Kidney tubule cell (primary cell): ENCODE measurements at regions not wholly inside any gene's neighbourhood (a gene's known extent, or its start where the extent isn't known, plus 50 kb on each side); places are given as distances from the start of the nearest gene placed in this dataset.

Source experiments
- DNase-seq: peaks from one replicate; pipeline ENCODE4 v3.0.0-alpha.2; 2018; ENCODE audit warnings: low spot score

DNA sequence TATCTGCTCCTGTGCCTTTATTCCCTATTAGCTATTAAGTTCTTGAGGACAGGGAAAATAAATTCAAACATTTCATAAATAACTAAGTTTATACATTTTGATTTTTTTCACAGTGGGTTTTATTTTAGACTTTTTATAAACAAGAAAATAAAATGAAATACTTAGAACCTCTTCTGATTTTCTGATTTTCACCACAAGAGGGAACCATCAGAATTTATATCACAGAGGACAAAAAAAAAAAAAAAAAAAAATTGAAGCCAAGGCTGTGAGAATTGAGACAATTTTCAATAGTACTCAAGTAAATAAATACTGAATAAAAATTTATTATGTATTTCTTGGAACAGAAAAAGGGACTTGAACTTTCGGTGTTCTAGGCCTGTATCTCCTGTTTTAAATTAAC, 288.1 kb downstream of the SH3BGRL start:
- DNase-seq, result no peak

DNA sequence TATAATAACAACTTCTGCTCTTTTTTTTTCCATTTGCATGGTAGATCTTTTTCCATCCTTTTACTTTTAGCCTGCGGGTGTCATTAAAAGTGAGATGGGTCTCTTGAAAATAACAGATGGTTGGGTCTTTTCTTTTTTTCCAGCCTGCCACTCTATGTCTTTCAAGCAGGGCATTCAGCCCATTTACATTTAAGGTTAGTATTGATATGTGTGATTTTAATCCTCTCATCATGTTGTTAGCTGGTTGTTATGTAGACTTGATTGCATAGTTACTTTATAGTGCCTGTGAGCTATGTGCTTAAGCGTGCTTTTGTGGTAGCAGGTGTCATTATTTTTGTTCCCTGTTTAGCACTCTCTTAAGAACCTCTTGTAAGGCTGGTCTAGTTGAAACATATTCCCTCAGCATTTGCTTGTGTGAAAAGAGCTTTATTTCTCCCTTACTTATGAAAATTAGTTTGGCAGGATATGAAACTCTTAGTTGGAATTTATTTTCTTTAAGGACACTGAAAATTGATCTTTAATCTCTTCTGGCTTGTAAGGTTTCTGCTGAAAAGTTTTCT, 326.1 kb downstream of the SH3BGRL start:
- no peak for DNase-seq

DNA sequence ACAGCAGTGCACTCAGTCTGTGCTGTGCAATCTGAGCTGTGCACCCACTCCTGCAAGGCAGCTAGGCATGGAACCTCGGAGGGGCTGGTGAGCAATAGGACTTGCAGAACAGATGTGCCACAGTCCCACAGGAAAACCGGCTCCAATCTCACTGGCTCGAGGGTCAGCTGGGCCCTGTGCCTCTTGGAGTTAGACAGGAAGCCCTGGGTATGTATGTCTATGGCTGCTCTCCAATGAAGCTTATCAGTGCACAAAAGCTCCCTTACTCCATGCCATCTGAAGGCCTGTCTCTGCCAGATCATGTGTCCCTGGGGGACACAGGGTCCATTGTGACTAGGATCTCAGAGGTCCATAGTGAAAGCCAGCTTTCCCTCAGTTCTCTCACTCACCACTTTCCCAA, 335.8 kb downstream of the SH3BGRL start:
- DNase-seq, result no peak

DNA sequence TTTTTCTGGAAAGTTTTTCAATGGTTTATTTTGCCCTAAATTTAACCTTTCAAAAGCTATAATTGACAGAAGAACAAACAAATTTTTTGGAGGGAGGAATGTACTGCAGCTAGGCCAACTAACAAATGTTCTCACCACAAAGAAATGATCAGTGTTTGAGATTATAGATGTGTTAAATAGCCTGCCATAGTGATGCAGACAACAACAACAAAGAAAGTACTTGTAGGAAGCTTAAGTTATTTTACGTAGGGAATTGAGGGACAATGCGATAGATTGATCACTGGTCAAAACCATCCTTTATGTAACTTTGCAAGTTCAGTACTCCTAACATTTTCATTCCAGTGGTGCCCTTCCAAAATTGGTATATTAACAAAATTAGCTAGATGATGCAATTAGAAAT, 340.4 kb downstream of the SH3BGRL start:
- DNase-seq, result no peak

DNA sequence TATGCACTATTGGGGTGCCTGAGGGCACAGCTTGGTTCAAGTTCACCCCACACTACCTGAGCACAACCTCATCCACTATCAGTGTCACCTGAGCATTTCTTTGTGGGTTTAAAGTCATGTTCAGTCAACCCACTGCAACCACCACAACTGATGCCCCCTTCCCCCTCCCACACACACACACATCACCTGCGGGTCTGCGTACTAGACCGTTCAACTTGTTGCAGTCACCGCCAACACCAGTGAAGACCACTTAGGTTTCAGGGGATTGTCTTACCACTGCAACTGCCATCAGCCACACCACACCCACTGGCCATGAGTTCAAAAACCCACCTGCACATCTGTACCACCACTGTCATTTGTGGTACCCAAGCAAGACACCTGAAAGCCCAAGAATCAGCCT, 355.0 kb downstream of the SH3BGRL start:
- no peak for DNase-seq

DNA sequence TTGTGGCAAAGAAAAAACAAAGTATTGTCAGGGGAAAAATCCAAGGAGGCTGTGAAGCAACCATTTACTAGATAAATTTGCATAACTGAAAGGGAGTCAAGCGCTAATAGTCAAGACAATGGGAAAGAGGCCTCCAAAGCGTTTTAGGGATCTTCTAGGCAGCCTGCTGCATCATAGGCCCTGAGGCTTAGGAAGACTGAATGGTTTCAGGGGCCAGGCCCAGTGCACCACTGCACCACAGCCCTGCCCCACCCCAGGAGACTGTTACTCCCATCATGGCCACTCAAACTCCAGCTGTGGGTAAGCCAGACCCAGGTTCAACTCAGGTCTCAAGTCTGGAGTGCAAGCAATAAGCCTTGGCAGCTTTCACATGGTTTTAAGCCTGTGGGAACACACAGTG, 362.9 kb downstream of the SH3BGRL start:
- DNase-seq, result no peak

DNA sequence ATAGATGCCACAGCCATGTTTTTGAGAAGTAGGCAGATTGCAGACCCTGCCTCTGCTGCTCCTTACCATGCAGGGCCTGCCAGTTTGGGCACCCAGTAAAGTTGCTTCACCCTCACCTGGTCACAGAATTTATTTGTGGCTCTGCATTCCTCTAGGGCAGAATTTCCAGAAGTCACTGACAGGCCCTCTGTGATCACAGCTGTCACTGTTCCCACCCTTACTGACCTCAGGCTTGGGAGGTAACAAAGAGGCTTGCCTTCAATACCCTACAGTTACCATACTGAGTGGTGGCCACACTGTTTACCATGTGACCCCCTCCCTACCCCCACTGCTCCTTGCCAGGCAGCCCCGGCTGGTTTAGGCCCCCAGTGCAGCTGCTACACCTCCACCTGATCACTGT, 375.1 kb downstream of the SH3BGRL start:
- DNase-seq, result no peak

DNA sequence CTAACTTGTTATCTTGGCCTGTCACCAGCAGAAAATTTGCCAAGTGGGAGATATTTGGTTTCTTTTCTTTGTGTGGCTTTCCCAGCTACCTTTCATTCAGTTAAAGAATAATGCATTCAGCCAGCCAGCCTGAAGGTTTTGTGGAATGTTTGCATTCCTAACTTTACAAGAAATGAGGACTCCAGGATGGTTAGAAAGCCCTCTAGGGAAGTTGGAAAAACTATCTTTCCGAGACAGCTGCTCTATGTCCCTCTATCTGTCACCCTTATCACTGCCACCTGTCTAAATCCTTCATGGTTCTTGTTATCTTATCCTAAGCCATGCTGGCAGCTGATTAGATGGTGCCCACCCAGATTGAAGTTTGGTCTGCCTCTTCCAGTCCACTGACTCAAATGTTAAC, 384.2 kb downstream of the SH3BGRL start:
- no peak for DNase-seq

DNA sequence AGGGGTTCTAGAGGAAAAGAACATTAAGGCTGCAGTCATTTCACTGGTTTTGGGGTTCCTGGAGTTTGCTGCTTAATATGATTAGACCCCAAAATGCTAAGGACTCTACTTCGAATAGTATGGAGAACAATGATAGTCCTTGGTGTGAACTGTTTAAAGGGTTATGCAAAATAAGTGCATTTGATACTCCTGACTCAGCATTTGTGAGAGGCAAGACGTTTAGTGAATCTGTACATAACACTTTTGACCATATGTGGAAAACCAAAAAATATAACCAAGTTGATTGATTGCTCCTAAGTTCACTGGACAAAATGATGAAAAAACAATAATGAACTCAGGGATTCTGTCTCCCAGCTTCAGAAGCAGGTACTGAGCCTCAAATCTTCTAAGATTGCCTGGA, 414.1 kb downstream of the SH3BGRL start:
- DNase-seq, result no peak

DNA sequence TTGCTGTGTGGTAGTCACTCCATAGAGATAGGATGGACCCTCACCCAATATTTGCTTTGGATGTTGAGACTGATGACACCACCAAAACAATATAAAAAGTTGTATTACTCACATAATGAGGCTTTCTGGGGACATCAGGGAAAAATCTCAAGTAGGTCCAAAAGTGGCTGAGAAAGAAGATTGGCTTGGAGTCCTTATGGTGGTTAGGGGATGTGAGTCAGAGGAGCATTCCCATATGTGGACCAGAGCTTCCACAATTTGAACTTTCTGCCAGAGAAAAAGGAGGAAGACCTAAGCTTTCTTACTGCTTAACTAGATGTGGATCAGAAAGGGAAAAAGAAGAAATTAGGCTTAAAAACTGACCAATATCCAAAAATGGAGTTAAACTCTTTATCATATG, 460.5 kb downstream of the SH3BGRL start:
- DNase-seq, result no peak

DNA sequence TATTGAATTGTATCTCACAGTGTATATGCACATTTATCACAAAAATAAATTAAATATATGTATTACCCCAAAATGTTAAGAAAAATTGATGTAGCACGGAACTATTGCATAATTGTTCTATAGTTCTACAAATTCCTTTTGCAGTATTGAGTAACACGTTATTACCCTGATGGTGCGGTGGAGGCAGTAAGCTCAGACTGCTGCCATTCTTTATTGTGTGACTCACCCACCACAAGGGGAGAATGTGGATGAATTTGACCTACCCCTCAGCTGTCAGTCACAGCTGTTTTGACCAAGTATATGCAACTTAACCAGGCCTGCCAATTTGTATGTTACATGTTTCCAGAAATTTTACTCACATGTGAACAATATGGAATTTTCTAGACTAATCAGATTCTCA, 506.6 kb downstream of the SH3BGRL start:
- no peak for DNase-seq

DNA sequence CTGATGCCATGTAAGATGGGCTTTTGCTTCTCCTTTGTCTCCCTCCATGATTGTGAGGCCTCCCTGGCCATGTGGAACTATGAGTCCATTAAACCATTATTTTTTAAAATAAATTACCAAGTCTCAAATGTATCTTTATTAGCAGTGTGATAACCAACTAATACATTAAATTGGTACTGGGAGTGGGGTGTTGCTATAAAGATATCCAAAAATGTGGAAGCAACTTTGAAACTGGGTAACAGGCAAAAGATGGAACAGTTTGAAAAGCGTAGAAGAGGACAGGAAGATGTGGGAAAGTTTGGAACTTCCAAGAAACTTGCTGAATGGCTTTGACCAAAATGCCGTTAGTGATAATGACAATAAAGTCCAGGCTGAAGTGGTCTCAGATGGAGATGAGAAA, 526.7 kb downstream of the SH3BGRL start:
- DNase-seq, result no peak

DNA sequence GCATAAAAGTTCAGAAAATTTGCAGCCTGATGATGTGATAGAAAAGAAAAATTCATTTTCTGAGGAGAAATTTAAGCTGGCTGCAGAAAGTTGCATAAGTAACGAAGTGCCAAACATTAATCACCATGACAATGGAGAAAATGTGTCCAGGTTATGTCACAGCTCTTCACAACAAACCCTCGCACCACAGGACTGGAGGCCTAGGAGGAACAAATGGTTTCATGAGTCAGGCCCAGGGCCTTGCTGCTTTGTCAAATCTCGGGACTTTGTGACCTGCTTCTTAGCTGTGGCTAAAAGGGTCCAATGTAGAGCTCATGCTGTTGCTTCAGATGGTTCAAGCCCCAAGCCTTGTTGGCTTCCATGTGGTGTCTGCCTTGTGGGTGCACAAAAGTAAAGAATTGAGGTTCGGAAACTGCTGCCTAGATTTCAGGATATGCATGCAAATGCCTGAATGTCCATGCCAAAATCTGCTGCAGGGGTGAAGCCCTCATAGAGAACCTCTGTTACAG, 527.4 kb downstream of the SH3BGRL start:
- no peak for DNase-seq

DNA sequence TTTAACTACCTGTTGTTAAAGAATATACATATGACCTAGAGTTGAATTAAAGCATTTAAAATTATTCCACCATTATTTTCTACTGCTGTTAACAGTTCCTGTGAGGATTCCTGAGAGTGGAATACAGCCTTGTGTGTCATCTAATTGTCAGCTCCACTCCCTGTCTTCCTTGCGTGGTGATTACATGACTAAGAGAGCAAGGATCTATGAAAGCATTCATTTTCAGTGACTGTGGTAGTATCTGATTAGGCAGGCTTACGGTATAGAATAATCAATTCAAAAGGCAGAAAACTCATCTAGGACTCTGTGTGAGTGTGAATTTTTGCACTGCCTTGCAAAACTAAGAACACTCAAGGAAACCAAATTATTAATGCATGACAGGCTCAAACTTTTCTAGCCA, 577.8 kb downstream of the SH3BGRL start:
- DNase-seq, result peak; percentile 2

DNA sequence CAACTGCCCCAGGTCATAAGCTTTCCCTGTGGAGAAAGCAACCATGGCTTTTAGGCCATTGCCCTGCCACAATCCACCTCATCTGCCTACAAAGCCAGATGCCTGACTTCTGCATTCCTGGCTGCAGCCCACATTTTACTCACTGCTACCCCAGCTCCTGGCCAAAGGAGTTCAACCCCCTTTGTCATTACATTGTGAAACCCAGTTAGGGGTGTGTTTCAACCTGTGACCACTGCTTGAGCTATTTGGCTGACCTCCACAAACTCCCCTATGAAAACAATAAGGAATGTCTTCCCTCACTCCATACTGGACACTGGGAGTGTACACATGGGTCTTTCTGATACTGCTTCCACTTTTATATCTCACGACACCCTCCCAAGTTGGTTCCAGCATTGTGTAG, 589.2 kb downstream of the SH3BGRL start:
- no peak for DNase-seq
